PC-9 (cell line): ENCODE measurements at regions not wholly inside any gene's neighbourhood (a gene's known extent, or its start where the extent isn't known, plus 50 kb on each side); places are given as distances from the start of the nearest gene placed in this dataset.

Experiments used
- CTCF ChIP-seq: fragments of 200-600 bp; sonication (generic); conservative IDR thresholded peaks from 2 replicates; pipeline ENCODE4 v1.6.1; 2017; ENCODE audit warnings: mixed run types, antibody characterized with exemption, mild to moderate bottlenecking, moderate library complexity
- EZH2 ChIP-seq: fragments of 200-600 bp; sonication (generic); IDR thresholded peaks from 2 replicates; pipeline ENCODE4 v1.8.0; 2017; ENCODE audit warnings: antibody characterized with exemption, low read depth

- no peak for TF ChIP-seq EZH2
- no peak for TF ChIP-seq CTCF
Measured at GRCh38 chr6:21998582-21998981, 298.3 kb downstream of the PRL start.
